GM12878 (cell line): ENCODE measurements at regions not wholly inside any gene's neighbourhood (a gene's known extent, or its start where the extent isn't known, plus 50 kb on each side); places are given as distances from the start of the nearest gene placed in this dataset.

Experiments used
- ATAC-seq: fragments of 200-7000 bp; cut with Tn5 transposase; 3 replicates; pipeline ENCODE4 v1.9.1; 2020; ENCODE audit warnings: mild to moderate bottlenecking, moderate library complexity
- BruUV-seq: library from RNA; stranded (reverse); fragments of 400-500 nt; replicated peaks from 2 replicates; lab custom pipeline; 2021; lab: Mats Ljungman, UMichigan
- CTCF ChIA-PET: fragments of 300-600 bp; sonication (Branson Sonifier 250); formaldehyde crosslinking; extraction: SDS; loops from one replicate; lab custom pipeline; 2021; ENCODE audit warnings: inconsistent platforms; lab: Yijun Ruan, JAX
- POLR2A ChIA-PET: fragments of 350-600 bp; formaldehyde crosslinking; extraction: SDS; loops from one replicate; lab custom pipeline; 2021; ENCODE audit warnings: inconsistent platforms; lab: Charles Lee
- RAD21 ChIA-PET: fragments of 300-600 bp; sonication (Branson Sonifier 250); formaldehyde crosslinking; loops from one replicate; lab custom pipeline; 2023; ENCODE audit warnings: antibody characterized with exemption; ENCODE audit not compliant: unreplicated experiment; lab: Charles Lee
- SMC1A ChIA-PET: fragments of 300-600 bp; sonication (Branson Sonifier 250); formaldehyde crosslinking; loops from one replicate; lab custom pipeline; 2023; ENCODE audit not compliant: unreplicated experiment, uncharacterized antibody; lab: Charles Lee
- DNase-seq: peaks from one replicate; pipeline ENCODE4 v3.0.0-alpha.2; 2011; ENCODE audit warnings: low read depth, low spot score
- FAIRE-seq: peaks from 3 replicates; lab custom pipeline; 2011; peaks lifted over from hg19 to GRCh38; lab: Jason Lieb, UNC
- H2AFZ ChIP-seq: 2 replicates; pipeline ENCODE4 v1.6.0; 2011; ENCODE audit warnings: low read depth, low read length, control low read depth; ENCODE audit not compliant: control insufficient read depth
- H3K27ac ChIP-seq: 2 replicates; pipeline ENCODE4 v1.5.1; 2011; ENCODE audit warnings: control low read depth; ENCODE audit not compliant: control insufficient read depth, insufficient read depth
- H3K27me3 ChIP-seq, 2 experiments: replicated peaks in 1 of 2; 2 replicates each; pipeline versions ENCODE4 v1.6.0 to v1.6.1; 2011; ENCODE audit warnings: low read length in 1 of 2; ENCODE audit not compliant: control insufficient read depth in 2 of 2, insufficient read depth in 2 of 2
- H3K36me3 ChIP-seq, 2 experiments: 2 replicates each; pipeline ENCODE4 v1.5.1; 2011; ENCODE audit warnings: low read length in 1 of 2; ENCODE audit not compliant: control insufficient read depth in 2 of 2, insufficient read depth in 2 of 2
- H3K4me1 ChIP-seq: 2 replicates; pipeline ENCODE4 v1.6.1; 2011; ENCODE audit warnings: mild to moderate bottlenecking, low read length, moderate library complexity, mixed read lengths; ENCODE audit not compliant: control insufficient read depth, insufficient read depth
- H3K4me2 ChIP-seq: 2 replicates; pipeline ENCODE4 v1.6.0; 2011; ENCODE audit warnings: control low read depth; ENCODE audit not compliant: control insufficient read depth, insufficient read depth
- H3K4me3 ChIP-seq: fragments of 200-600 bp; sonication (generic); 2 replicates; pipeline ENCODE4 v1.5.1; 2016
- H3K79me2 ChIP-seq: 2 replicates; pipeline ENCODE4 v1.6.0; 2011; ENCODE audit warnings: low read length; ENCODE audit not compliant: control insufficient read depth, insufficient read depth
- H3K9ac ChIP-seq: 2 replicates; pipeline ENCODE4 v1.8.0; 2011; ENCODE audit warnings: low read length, control low read depth, mixed read lengths; ENCODE audit not compliant: control insufficient read depth, insufficient read depth
- H3K9me3 ChIP-seq: replicated peaks from 3 replicates; pipeline ENCODE4 v1.5.1; 2011; ENCODE audit warnings: mild to moderate bottlenecking, low read length; ENCODE audit not compliant: control insufficient read depth, insufficient read depth
- H4K20me1 ChIP-seq: 2 replicates; pipeline ENCODE4 v1.6.0; 2011; ENCODE audit not compliant: control insufficient read depth, insufficient read depth
- ELK1 ChIP-seq: IDR thresholded peaks from 2 replicates; pipeline ENCODE4 v1.6.1; 2012; ENCODE audit warnings: low read depth, low read length, improper control_type of control experiment
- KDM1A ChIP-seq: fragments of 200-600 bp; sonication (generic); IDR thresholded peaks from 2 replicates; pipeline ENCODE4 v1.6.1; 2016; ENCODE audit warnings: borderline replicate concordance
- KLF5 ChIP-seq: fragments of 450-650 bp; IDR thresholded peaks from 2 replicates; pipeline ENCODE4 v1.6.1; 2014; ENCODE audit warnings: mild to moderate bottlenecking; ENCODE audit not compliant: partially characterized antibody
- PKNOX1 ChIP-seq: fragments of 450-650 bp; IDR thresholded peaks from 2 replicates; pipeline ENCODE4 v1.6.1; 2016; ENCODE audit warnings: mild to moderate bottlenecking
- RAD21 ChIP-seq: IDR thresholded peaks from 2 replicates; pipeline ENCODE4 v1.6.1; 2011; ENCODE audit warnings: mild to moderate bottlenecking, low read depth, low read length, moderate library complexity; ENCODE audit not compliant: insufficient read depth
- SMARCA5 ChIP-seq: fragments of 450-650 bp; IDR thresholded peaks from 2 replicates; pipeline ENCODE4 v1.6.1; 2017; ENCODE audit warnings: mild to moderate bottlenecking
- SUPT20H ChIP-seq: IDR thresholded peaks from 2 replicates; pipeline ENCODE4 v1.6.1; 2011; ENCODE audit warnings: low read depth, mild to moderate bottlenecking, low read length, moderate library complexity, borderline replicate concordance; ENCODE audit not compliant: control insufficient read depth
- WGBS: methylation state at CpG from one replicate; pipeline ENCODE4 v1.1.6; 2016; ENCODE audit warnings: low lambda C conversion rate; ENCODE audit not compliant: insufficient replicate concordance, insufficient coverage; ENCODE audit errors: missing lambda C conversion rate; 5-methylcytosine and 5-hydroxymethylcytosine counted together
- in situ Hi-C: fragments of 300-500 bp; cut with MboI; formaldehyde crosslinking; loops from 9 replicates; pipeline ENCODE4 v1.14.3; 2018; ENCODE audit warnings: mixed read lengths
- intact Hi-C: fragments of 100-400 bp; cut with micrococcal nuclease; formaldehyde crosslinking; loops from one replicate; pipeline ENCODE4 v1.14.2; 2022; ENCODE audit not compliant: unreplicated experiment

GRCh38 chr3:106756901-106757300 is 620.3 kb upstream of the CCDC54 start:
- ChIA-PET RAD21 (no interaction called here), POLR2A (no interaction called here), CTCF (no interaction called here), SMC1A (interaction anchor here (0.6 kb wide), 1 partner anchor 1522 kb away, joined by 3 read pairs; no protein-coding TSS in a partner anchor)
- no peaks in the 10 kb centered on the region for H4K20me1 ChIP-seq
- H3K27me3 ChIP-seq: no peaks in the 10 kb centered on the region
- intact Hi-C loops: no loop called here
- no peaks in the 10 kb centered on the region for H3K9me3 ChIP-seq
- no peak overlapping the region for H3K27ac ChIP-seq
- no peak for TF ChIP-seq RAD21
- WGBS: 26% methylated on average over 3 of the region's 3 CpGs
- H3K79me2 ChIP-seq: no peaks in the 10 kb centered on the region
- H3K4me1 ChIP-seq: no peaks in the 10 kb centered on the region
- H3K9ac ChIP-seq: no peak overlapping the region
- FAIRE-seq (no peak), ATAC-seq (no peak), DNase-seq (no peak)
- no peaks in the 10 kb centered on the region for H3K36me3 ChIP-seq
- H3K4me3 ChIP-seq: no peak overlapping the region
- H2AFZ ChIP-seq: no peak overlapping the region
- BruUV-seq: no TSS peak
- in situ Hi-C loops: no loop called here
- H3K4me2 ChIP-seq: no peak overlapping the region

- no peaks in the 10 kb centered on the region for H3K27me3 ChIP-seq
- CTCF ChIA-PET: interaction anchor here (0.9 kb wide), 1 partner anchor 57 kb away, joined by 3 read pairs; no protein-coding TSS in a partner anchor
- in situ Hi-C loops: no loop called here
- POLR2A ChIA-PET: no interaction called here
- BruUV-seq: no TSS peak
- RAD21 ChIA-PET: no interaction called here
- FAIRE-seq: no peak
- intact Hi-C loops: no loop called here
- TF ChIP-seq SMARCA5: no peak
- no peak for TF ChIP-seq KDM1A
- no peak for TF ChIP-seq SUPT20H
- no peak for TF ChIP-seq ELK1
- TF ChIP-seq KLF5: no peak
- no peak for TF ChIP-seq PKNOX1
- no peak overlapping the region for H3K4me3 ChIP-seq
- no peak for DNase-seq
- no peaks in the 10 kb centered on the region for H3K4me1 ChIP-seq
- H3K36me3 ChIP-seq: no peaks in the 10 kb centered on the region
- H3K9ac ChIP-seq: no peak overlapping the region
- no peak overlapping the region for H2AFZ ChIP-seq
- H3K79me2 ChIP-seq: no peaks in the 10 kb centered on the region
- SMC1A ChIA-PET: interaction anchor here (1.1 kb wide), 1 partner anchor 27 kb away, joined by 3 read pairs; no protein-coding TSS in a partner anchor
- no peak overlapping the region for H3K27ac ChIP-seq
- no peak overlapping the region for H3K4me2 ChIP-seq
- no peaks in the 10 kb centered on the region for H3K9me3 ChIP-seq
- H4K20me1 ChIP-seq: no peaks in the 10 kb centered on the region
- 0% methylated on average over 2 of the region's 2 CpGs for WGBS
- no peak for ATAC-seq
These were observed 618.8 kb upstream of the CCDC54 start for GRCh38 chr3:106758459-106758858.
